Fibroblast of skin of abdomen (primary cell): ENCODE measurements at regions not wholly inside any gene's neighbourhood (a gene's known extent, or its start where the extent isn't known, plus 50 kb on each side); places are given as distances from the start of the nearest gene placed in this dataset.
"Not testable (repeated sequence)": the region's sequence is repeated elsewhere in the genome, so short reads cannot be mapped to it uniquely, and the experiment has no call there.

Source experiments
- DNase-seq: peaks from one replicate; pipeline ENCODE4 v3.0.0-alpha.2; 2013

DNA sequence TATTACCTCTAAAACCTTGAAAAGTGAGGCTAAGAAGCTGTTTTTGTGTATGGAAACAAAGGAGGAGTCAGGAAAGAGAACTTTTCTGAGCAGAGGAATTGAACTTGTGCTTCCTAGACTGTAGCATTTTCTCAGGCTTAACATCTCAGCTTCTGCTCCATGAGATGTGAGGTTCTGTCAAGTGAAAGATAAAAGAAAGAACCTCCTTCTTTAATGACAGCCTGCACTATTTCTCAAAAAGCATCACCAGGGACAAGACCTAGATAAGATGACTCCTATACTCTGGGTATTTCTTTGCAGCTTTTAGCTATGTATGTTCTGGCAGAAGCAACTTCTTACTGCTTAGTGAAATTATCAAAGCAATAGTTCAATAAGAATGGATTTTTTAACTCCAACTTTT, 87.6 kb upstream of the KCNQ5 start:
- DNase-seq, result no peak

- DNase-seq, result no peak
Measured at GRCh38 chr6:72535124-72535523, 86.7 kb upstream of the KCNQ5 start.

GRCh38 chr6:72547020-72547419, 74.8 kb upstream of the KCNQ5 start:
- no peak for DNase-seq

GRCh38 chr6:72551470-72551869, 70.4 kb upstream of the KCNQ5 start:
- DNase-seq, result no peak

DNA sequence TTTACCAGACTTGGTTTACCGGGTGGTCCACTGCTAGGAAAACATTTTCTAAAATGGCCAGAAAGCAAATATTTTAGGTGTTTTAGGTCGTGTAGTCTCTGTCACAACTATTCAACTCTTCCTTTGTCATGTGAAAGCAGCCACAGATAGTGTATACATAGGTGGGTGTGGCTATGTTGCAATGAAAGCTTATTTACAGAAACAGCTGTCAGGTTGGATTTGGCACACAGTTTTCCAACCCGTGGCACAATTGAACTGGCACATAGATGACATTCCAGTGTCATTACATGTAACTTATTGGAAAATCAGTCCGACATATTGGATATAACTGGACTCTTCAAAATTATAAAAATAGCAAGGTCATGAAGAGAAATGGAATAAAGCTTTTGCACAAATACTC, 68.9 kb upstream of the KCNQ5 start:
- peak; percentile 31 for DNase-seq

DNA sequence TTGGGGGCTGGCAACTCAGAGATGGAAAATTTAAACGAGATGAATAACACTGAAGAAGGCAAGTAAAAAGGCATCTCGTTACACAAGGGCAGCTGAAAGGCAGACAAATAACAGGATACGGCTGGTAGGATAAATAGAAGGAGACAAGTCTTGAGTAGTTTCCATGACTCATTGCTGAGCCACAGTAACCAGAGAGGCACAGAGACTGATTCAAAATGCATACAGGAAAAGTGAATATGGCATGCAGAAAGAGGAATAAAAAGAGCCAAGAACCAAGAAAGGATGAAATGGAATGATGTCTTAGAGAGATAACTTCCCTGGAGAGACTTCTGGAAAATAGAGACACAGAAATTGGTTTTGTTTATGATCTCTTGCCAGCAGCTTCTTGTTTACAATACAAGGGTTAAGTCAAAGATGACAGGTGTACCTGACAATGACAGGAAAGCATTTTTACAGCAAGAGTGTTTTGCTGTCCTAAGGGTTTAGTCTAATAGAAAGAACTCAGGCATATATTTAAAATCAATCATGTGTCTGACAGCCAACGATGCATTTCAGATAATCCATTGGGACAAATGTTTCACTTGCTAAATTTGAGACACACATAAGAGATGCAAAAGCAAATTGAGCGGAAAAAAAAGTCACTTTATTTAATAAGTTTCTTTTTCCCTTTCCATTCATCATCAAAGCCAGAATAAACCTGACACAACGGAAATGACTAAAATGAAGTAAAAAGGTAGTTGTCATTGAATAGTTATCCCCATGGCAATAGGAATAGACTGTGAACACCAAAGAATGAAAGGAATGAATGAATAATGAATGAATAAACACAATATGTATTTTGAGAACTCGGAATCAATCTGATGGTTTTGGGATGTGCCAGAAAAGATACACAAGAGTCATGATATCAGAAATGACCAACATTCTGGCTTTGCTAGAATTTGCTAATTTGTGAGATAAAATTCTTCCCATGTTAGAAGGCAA, 68.0 kb upstream of the KCNQ5 start:
- DNase-seq, result peak; percentile 87

GRCh38 chr6:72554761-72555221, 67.1 kb upstream of the KCNQ5 start:
- DNase-seq, result peak; percentile 40

DNA sequence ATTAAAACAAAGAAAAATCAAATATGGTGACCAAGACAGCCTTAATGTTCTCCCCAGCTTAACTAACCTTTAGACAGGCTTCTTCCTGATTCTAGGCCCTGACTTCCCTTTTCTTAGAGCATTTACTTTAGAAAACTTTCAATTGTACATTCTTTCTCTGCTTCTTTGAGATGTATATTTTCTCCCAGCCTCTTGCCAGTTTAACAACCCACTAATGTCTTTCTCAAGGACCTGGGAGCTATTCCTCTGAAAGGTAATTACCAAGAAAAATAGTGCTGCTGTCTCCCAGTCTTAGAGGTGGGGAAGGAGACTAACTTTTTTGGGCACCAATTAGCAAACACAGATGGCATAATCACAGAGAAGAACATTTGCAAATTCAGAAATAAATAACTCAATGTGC, 62.8 kb upstream of the KCNQ5 start:
- DNase-seq, result no peak

DNA sequence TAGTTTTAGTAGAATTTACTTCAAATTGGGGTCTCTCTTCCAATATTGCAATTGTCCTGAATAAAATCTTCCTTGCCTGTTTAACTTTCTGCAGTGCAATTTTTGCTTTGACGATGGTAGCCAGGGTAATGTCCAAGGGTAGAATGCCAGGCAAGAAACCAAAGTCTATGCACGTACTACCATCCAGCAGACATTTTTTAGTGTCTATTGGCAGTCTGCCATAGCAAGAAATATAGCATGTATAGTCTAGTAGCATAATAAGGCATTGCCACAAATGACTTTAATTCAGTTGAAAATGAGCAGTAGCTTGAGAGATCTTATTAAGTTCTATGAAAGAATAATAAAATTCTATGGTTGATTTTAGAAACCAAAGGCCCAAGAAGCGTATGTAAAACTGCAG, 62.3 kb upstream of the KCNQ5 start:
- DNase-seq, result no peak

DNA sequence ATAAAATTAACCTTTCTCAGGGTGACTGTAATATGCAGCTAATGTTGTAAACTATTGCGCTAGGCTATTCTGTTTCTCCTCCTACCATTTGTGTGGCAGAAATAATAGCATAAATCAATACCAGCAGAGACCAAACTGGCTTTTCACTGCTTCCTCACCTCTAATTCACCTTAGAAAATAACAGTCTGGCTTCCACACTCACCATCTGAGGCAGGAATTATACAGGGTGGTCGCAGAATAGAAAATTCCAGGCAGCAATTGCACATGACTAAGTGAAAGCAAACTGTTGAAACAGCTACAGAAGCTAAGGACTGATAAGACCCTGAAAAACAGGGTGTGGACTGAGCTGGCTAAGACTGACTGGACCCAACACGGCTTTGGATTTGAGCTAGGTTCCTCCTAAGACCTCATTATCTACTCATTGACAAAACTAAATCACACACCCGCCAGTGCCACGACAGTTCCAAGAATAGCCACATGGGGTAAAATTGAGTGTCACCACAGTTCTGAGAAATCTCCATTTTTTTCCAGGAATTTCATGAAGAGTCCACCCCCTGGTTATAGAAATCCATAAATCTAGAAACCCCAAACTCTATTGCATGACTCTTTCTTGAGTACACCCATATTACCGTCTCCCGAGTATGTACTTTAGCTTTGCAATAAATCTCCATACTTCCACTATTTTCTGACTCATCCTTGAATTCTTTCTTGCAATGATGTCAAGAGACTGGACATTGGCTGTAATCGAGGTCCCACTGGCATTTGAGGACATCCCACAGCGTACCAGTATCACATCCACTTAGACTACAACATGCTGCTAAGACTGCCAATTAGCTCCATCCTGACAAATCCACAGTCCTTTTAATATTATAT, 60.9 kb upstream of the KCNQ5 start:
- peak; percentile 65 for DNase-seq

- DNase-seq, result no peak
Measured at GRCh38 chr6:72561629-72562028, 60.2 kb upstream of the KCNQ5 start.

GRCh38 chr6:72564231-72564630, 57.6 kb upstream of the KCNQ5 start:
- no peak for DNase-seq

DNA sequence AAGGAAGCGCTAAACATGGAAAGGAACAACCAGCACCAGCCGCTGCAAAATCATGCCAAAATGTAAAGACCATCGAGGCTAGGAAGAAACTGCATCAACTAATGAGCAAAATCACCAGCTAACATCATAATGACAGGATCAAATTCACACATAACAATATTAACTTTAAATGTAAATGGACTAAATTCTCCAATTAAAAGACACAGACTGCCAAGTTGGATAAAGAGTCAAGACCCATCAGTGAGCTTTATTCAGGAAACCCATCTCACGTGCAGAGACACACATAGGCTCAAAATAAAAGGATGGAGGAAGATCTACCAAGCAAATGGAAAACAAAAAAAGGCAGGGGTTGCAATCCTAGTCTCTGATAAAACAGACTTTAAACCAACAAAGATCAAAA, 49.9 kb upstream of the KCNQ5 start:
- DNase-seq, result not testable (repeated sequence)
